ENCODE measurements at regions not wholly inside any gene's neighbourhood (a gene's known extent, or its start where the extent isn't known, plus 50 kb on each side); places are given as distances from the start of the nearest gene placed in this dataset.

DNA sequence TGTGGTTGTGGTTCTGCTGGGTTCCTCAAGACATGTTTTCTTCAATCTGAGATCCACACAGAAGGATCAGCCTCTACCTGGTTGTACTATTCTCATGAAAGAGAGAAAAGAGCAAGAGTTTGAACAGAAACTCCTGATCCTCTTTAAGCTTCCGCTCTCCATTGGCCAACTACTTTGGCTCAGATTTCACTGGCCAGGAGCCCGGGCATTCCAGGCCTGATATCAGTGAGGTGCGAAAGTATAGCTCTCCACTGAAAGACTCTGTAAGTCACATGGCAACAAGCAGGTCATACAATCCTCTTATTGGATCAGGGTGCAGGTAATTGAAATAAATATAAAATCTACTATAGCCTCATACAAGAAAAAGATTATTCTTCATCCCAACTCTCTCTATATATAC lies 920.5 kb downstream of the TLE4 start (continued):
- no peak for TF ChIP-seq SRSF3 (IDR thresholded peaks at IDR 0.05; ENCODE audit: insufficient read depth, low read length)

DNA sequence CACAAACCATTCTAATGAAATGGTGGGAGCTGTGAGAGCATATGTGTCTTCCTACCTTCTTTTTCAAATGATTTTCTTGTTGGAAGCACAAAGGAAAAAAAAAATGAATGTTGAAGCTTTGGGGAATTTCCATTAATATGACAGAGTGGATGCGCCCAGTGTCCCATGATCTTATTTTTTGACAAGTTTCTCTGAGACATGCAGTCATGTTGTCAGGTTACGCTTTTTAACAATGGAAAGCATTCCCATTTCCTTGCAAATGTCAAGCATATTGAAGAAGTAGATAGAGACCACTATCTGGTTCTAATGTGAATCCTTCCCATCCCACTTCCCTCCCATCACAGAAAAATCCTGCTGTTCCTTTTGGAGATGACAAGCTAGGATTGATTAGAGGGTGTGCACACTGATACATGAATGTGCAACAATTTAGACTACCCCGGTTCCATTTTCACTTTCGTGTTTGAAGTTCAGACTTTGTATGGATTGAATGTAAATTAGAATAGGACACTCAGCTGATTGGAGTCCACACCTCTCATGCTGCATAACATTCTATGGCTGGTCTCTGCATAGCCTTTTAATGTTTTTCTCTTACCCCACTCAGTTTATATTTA lies 919.4 kb downstream of the TLE4 start:
- Histone ChIP-seq H3K27me3 (ENCODE audit: control insufficient read depth in 2 of 2, insufficient read depth in 2 of 2, low read length in 2 of 2) (no peaks in the 10 kb centered on the region), H3K4me1 (replicated peaks in 1 of 2; ENCODE audit: control insufficient read depth in 2 of 2, insufficient read depth in 2 of 2, low read length in 2 of 2) (no peaks in the 10 kb centered on the region), H4K20me1 (replicated peaks; ENCODE audit: control insufficient read depth, insufficient read depth, low read length) (no peaks in the 10 kb centered on the region), H3K9me3 (replicated peaks; ENCODE audit: control insufficient read depth, insufficient read depth, low read depth, low read length) (no peaks in the 10 kb centered on the region), H3K9me1 (ENCODE audit: control insufficient read depth, insufficient read depth, low read length) (no peaks in the 10 kb centered on the region), H3K4me3 (no peak overlapping the region), H3K36me3 (ENCODE audit: control insufficient read depth, insufficient read depth, low read length) (no peaks in the 10 kb centered on the region), H2AFZ (ENCODE audit: low read depth, low read length) (no peak overlapping the region), H3K4me2 (ENCODE audit: insufficient read depth, low read length) (no peak overlapping the region), H3K9ac (ENCODE audit: insufficient read depth in 1 of 2, low read depth in 2 of 2, low read length in 2 of 2) (no peak overlapping the region), H3K79me2 (ENCODE audit: control insufficient read depth, insufficient read depth, low read length) (no peaks in the 10 kb centered on the region), H3K27ac (ENCODE audit: extremely low read depth, low read depth, low read length) (no peak overlapping the region)
- ATAC-seq (no peak), DNase-seq (ENCODE audit: extremely low read depth in 1 of 4, low spot score in 3 of 4) (no peak), FAIRE-seq (no peak)
- in situ Hi-C loops (cut with MboI) (no loop called here), intact Hi-C loops (cut with micrococcal nuclease) (no loop called here)
- CTCF ChIA-PET (ENCODE audit: low intra/inter-chr PET ratio): no interaction called here
- POLR2A ChIA-PET: no interaction called here
- 0% methylated on average over 4 of the region's 4 CpGs for WGBS (ENCODE audit: insufficient coverage, low coverage, missing lambda C conversion rate)
- BruUV-seq (replicated peaks): no TSS peak
- TF ChIP-seq ARHGAP35 (IDR thresholded peaks at IDR 0.05; ENCODE audit: partially characterized antibody) (no peak), NR0B1 (IDR thresholded peaks at IDR 0.05; ENCODE audit: partially characterized antibody) (no peak), KDM4B (IDR thresholded peaks at IDR 0.05; ENCODE audit: borderline replicate concordance in 2 of 2, low read depth in 1 of 2) (no peak), ZNF780A (CRISPR knock-in tag; IDR thresholded peaks at IDR 0.05) (no peak)
- TF ChIP-seq, protein P1, sequence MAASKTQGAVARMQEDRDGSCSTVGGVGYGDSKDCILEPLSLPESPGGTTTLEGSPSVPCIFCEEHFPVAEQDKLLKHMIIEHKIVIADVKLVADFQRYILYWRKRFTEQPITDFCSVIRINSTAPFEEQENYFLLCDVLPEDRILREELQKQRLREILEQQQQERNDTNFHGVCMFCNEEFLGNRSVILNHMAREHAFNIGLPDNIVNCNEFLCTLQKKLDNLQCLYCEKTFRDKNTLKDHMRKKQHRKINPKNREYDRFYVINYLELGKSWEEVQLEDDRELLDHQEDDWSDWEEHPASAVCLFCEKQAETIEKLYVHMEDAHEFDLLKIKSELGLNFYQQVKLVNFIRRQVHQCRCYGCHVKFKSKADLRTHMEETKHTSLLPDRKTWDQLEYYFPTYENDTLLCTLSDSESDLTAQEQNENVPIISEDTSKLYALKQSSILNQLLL (CRISPR knock-in tag; IDR thresholded peaks at IDR 0.05; ENCODE audit: borderline replicate concordance): no peak
- TF ChIP-seq, protein P2, sequence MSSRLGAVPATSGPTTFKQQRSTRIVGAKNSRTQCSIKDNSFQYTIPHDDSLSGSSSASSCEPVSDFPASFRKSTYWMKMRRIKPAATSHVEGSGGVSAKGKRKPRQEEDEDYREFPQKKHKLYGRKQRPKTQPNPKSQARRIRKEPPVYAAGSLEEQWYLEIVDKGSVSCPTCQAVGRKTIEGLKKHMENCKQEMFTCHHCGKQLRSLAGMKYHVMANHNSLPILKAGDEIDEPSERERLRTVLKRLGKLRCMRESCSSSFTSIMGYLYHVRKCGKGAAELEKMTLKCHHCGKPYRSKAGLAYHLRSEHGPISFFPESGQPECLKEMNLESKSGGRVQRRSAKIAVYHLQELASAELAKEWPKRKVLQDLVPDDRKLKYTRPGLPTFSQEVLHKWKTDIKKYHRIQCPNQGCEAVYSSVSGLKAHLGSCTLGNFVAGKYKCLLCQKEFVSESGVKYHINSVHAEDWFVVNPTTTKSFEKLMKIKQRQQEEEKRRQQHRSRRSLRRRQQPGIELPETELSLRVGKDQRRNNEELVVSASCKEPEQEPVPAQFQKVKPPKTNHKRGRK (tag; IDR thresholded peaks at IDR 0.05): no peak
